Gastroesophageal sphincter (tissue), 4 donors: ENCODE measurements at regions not wholly inside any gene's neighbourhood (a gene's known extent, or its start where the extent isn't known, plus 50 kb on each side); places are given as distances from the start of the nearest gene placed in this dataset.

ENCODE experiments used
- ATAC-seq: fragments of 150-250 bp; one replicate; pipeline ENCODE4 v1.9.1; 2016; ENCODE audit warnings: mild to moderate bottlenecking, moderate library complexity
- H3K27ac ChIP-seq, 4 donors: fragments of 200-600 bp; sonication (generic) in 3 of 4; 1 replicate in 3 of 4; 2 replicates in 1 of 4; pipeline ENCODE4 v1.5.1; 2016 to 2019
- H3K27me3 ChIP-seq: fragments of 200-600 bp; sonication (generic); one replicate; pipeline ENCODE4 v1.5.1; 2019
- H3K36me3 ChIP-seq, 2 donors: fragments of 200-600 bp; sonication (generic); one replicate each; pipeline ENCODE4 v1.5.1; 2019; ENCODE audit warnings: control low read depth in 1 of 2
- H3K4me1 ChIP-seq, 3 donors: fragments of 200-600 bp; sonication (generic); 1 replicate in 2 of 3; 2 replicates in 1 of 3; pipeline ENCODE4 v1.5.1; 2016 to 2019; ENCODE audit warnings: control low read depth in 2 of 3
- H3K4me3 ChIP-seq, 2 donors: fragments of 200-600 bp; sonication (generic); one replicate each; pipeline ENCODE4 v1.5.1; 2019; ENCODE audit warnings: mild to moderate bottlenecking in 1 of 2, moderate library complexity in 1 of 2
- H3K9me3 ChIP-seq, 3 donors: fragments of 200-600 bp; sonication (generic); one replicate each; pipeline ENCODE4 v1.5.1; 2017 to 2019; ENCODE audit warnings: control low read depth in 2 of 3
- EP300 ChIP-seq: sonication (generic); formaldehyde crosslinking; IDR thresholded peaks from one replicate; pipeline ENCODE4 v1.6.1; 2017; ENCODE audit warnings: antibody characterized with exemption, mild to moderate bottlenecking
- POLR2A ChIP-seq, 2 donors: fragments of 450-650 bp; IDR thresholded peaks; one replicate each; pipeline ENCODE4 v1.6.1; 2017; ENCODE audit warnings: antibody characterized with exemption in 2 of 2, mild to moderate bottlenecking in 2 of 2, moderate library complexity in 1 of 2
- POLR2AphosphoS5 ChIP-seq: sonication (generic); formaldehyde crosslinking; IDR thresholded peaks from one replicate; pipeline ENCODE4 v1.6.1; 2017; ENCODE audit warnings: antibody characterized with exemption
- WGBS, 2 donors: methylation state at CpG; one replicate each; pipeline ENCODE4 v1.1.5; 2018; ENCODE audit warnings: low coverage in 1 of 2; 5-methylcytosine and 5-hydroxymethylcytosine counted together
- TF ChIP-seq, protein P1 (sequence below), 4 experiments: fragments of 200-600 bp in 2 of 4; fragments of 450-650 bp in 2 of 4; sonication (generic) in 1 of 4; IDR thresholded peaks; one replicate each; pipeline ENCODE4 v1.5.1; 2017 to 2019; ENCODE audit warnings: antibody characterized with exemption in 4 of 4, mild to moderate bottlenecking in 2 of 4, moderate library complexity in 2 of 4

DNA sequence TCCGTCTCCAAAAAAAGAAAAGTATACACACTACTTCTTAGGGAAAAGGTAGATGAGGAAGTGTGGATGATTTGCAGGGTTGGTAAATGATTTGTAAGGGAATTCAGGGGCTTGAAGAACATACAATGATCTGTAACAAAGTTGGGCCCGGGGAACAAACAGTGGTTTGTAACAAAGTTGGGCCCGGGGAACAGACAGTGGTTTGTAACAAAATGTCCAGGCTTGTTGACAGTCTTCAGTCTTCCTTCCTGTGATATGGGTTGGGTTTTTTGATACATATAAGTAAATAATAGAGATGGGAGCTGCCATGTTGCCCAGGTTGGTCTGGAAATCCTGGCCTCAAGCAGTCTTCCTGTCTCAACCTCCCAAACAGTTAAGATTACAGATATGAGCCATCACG lies 83.3 kb upstream of the UXS1 start:
- H3K27me3 ChIP-seq: peaks cover 4% of the 10 kb centered on the region
- H3K27ac ChIP-seq: no peak overlapping the region
- H3K36me3 ChIP-seq: no peaks in the 10 kb centered on the region
- WGBS, 2 donors: 94 to 100% methylated on average over 1 to 4 of the region's 4 CpGs
- ATAC-seq: no peak
- no peak overlapping the region for H3K4me3 ChIP-seq
- no peaks in the 10 kb centered on the region for H3K4me1 ChIP-seq
- TF ChIP-seq EP300 (no peak), POLR2AphosphoS5 (no peak)
- no peaks in the 10 kb centered on the region for H3K9me3 ChIP-seq

DNA sequence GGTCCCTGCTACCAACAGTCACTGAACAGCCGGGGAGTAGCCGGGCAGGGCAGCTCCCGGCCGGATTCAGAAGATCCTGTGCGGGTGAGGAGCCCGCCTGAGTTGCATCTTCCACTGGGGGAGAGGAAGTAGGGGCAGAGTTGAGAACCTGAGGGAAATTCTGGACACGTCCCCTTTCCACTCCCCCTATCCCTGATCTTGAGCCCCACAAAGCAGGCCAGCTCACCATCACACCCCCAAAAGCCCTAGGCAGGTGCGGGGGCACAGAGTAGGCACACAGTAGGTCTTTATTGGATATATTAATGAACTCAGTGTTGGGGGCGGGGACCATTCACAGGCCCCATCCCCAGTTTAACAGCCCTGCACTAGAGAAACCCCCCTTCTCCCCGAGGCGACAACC lies 81.9 kb upstream of the UXS1 start:
- H3K27me3 ChIP-seq: no peaks in the 10 kb centered on the region
- WGBS, 2 donors: 100% methylated on average over 2 of the region's 11 CpGs; no CpG with 5 or more reads in 1 of the 2 donors
- TF ChIP-seq POLR2AphosphoS5: no peak
- H3K4me1 ChIP-seq: no peaks in the 10 kb centered on the region
- H3K4me3 ChIP-seq: no peak overlapping the region
- H3K36me3 ChIP-seq: no peaks in the 10 kb centered on the region
- no peak overlapping the region for H3K27ac ChIP-seq
- no peaks in the 10 kb centered on the region for H3K9me3 ChIP-seq
- no peak for ATAC-seq

DNA sequence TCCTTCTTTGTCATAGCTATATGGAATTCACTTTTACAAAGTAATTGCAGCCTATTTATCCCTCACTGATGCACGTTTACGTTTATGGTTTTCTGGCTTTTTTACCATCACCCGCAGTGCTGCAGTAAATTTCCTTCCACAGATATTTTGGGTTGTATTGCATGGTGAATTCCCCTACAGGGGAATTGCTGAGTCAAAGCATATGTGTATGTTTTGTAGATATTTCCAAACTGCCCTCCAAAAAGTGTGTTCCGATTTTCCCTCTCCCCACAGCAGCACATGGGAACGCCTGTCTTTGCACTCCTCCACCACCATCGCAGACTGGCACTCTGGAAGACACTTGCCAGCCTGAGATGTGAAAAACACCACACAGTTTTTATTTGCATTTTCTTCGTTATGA lies 80.6 kb upstream of the UXS1 start:
- WGBS, 2 donors: 75 to 80% methylated on average over 3 to 7 of the region's 7 CpGs

DNA sequence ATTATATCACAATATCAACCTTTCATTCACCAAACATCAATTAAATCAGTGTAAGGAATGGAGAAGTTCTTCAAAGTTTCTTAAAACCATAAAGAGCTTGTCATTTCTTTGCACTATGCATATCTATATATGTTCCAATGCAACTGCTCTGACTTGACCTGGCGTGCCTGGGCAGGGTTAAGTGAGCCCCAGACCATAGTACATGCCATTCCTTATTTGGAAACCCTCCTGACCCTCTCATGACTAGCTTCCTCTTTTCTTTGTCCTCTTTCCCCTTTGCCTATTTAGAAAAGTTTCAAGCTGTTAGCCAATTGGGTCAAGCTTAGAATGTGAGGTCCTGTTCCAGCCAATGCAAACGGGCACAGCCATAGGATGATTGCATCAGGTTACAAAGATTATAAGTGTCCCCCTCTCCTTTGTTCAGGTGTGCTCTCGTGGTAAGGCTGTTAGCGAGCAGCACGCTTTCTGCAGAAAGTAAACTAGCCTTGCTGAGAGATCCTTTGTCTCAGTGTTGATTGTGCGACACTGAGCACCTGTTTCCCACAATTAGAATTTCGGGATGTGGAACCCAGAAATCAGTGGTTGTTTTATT lies 78.2 kb upstream of the UXS1 start:
- 51 to 91% methylated on average over 2 to 7 of the region's 7 CpGs for WGBS, 2 donors
- no peak overlapping the region for H3K27ac ChIP-seq
- TF ChIP-seq, protein P1, sequence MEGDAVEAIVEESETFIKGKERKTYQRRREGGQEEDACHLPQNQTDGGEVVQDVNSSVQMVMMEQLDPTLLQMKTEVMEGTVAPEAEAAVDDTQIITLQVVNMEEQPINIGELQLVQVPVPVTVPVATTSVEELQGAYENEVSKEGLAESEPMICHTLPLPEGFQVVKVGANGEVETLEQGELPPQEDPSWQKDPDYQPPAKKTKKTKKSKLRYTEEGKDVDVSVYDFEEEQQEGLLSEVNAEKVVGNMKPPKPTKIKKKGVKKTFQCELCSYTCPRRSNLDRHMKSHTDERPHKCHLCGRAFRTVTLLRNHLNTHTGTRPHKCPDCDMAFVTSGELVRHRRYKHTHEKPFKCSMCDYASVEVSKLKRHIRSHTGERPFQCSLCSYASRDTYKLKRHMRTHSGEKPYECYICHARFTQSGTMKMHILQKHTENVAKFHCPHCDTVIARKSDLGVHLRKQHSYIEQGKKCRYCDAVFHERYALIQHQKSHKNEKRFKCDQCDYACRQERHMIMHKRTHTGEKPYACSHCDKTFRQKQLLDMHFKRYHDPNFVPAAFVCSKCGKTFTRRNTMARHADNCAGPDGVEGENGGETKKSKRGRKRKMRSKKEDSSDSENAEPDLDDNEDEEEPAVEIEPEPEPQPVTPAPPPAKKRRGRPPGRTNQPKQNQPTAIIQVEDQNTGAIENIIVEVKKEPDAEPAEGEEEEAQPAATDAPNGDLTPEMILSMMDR (IDR thresholded peaks at IDR 0.05): no peak
- TF ChIP-seq EP300 (no peak), POLR2A (IDR thresholded peaks at IDR 0.05) (no peak), POLR2AphosphoS5 (no peak)
- no peaks in the 10 kb centered on the region for H3K27me3 ChIP-seq
- ATAC-seq: no peak
- no peaks in the 10 kb centered on the region for H3K9me3 ChIP-seq
- H3K36me3 ChIP-seq: no peaks in the 10 kb centered on the region
- H3K4me3 ChIP-seq: no peak overlapping the region
- peaks cover 0 to 15% (median 0%) of the 10 kb centered on the region in 3 donors for H3K4me1 ChIP-seq

More for the DNA sequence above, 80.6 kb upstream of the UXS1 start:
- no peaks in the 10 kb centered on the region for H3K9me3 ChIP-seq
- no peak overlapping the region for H3K4me3 ChIP-seq
- no peaks in the 10 kb centered on the region for H3K27me3 ChIP-seq
- H3K4me1 ChIP-seq: peaks cover 0 to 13% (median 0%) of the 10 kb centered on the region in 3 donors
- no peaks in the 10 kb centered on the region for H3K36me3 ChIP-seq
- ATAC-seq: no peak
- H3K27ac ChIP-seq: no peak overlapping the region
- TF ChIP-seq POLR2A (IDR thresholded peaks at IDR 0.05) (no peak), POLR2AphosphoS5 (no peak), EP300 (no peak)
- TF ChIP-seq, protein P1 (IDR thresholded peaks at IDR 0.05): no peak

DNA sequence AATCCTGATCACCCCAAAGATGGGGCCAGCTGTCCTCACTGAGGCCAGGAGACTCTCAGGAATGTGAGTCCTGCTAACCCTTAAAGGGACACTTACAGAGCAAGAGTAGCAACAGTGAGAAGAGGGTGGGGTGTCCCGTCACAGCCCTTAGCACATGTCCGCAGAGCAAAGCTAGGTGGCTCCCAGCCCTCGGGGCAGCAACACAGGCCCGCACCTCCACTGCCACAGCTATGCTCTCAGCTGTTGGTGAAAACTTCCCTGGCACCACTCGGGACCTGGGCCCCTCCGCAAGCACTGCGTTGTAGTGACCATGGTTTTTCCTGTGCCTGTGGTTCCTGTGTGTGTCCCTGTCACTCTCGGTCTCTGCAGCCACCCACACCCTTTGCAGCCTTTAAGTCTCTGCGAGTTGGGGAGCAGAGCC lies 76.4 kb upstream of the UXS1 start:
- Histone ChIP-seq H3K27ac (no peak overlapping the region), H3K36me3 (no peaks in the 10 kb centered on the region), H3K4me3 (peak overlapping the region in 1 of 2 donors; percentile 57), H3K27me3 (no peaks in the 10 kb centered on the region), H3K4me1 (peaks cover 0 to 15% (median 0%) of the 10 kb centered on the region in 3 donors), H3K9me3 (no peaks in the 10 kb centered on the region)
- TF ChIP-seq POLR2A (IDR thresholded peaks at IDR 0.05) (no peak), EP300 (no peak), POLR2AphosphoS5 (no peak)
- TF ChIP-seq, protein P1 (IDR thresholded peaks at IDR 0.05): no peak
- 64 to 80% methylated on average over 1 to 3 of the region's 9 CpGs for WGBS, 2 donors
- ATAC-seq: no peak

DNA sequence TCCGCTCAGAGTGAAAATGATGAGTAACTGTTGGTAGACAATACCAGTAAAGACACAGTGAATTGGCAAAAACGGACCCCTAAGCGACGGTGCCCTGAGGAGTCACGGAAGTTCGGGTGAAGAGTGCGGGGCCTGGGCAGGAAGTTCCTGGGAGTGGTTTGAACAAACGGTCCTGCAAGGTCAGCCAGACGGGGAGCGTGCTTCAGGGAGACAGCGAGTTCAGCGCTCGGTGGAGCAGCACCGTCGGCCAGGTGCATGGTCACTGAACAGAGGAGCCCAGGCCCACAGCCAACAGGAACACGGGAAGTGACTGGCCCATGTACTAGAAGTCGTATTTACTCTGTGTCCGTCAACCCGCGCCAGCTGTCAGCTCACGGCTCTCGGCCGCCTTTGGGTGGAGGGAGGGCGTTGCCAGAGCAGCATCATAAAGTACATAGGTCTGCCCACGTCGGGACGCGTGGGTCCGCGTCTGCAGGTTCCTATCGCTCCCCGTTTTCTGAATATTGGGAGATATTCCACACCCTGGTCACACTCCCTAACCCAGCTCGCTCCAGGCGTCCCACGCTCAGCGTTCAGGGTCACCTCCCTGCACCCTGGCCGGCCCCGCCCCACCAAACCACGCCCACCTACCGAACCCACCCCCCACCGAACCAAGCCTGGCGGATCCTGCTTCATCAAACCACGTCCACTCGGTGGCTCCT lies 75.6 kb upstream of the UXS1 start:
- Histone ChIP-seq H3K27me3 (no peaks in the 10 kb centered on the region), H3K4me1 (peaks cover 0 to 15% (median 0%) of the 10 kb centered on the region in 3 donors), H3K4me3 (peak overlapping the region in 1 of 2 donors; percentile 57), H3K9me3 (no peaks in the 10 kb centered on the region), H3K27ac (no peak overlapping the region), H3K36me3 (no peaks in the 10 kb centered on the region)
- 32 to 45% methylated on average over 5 to 13 of the region's 44 CpGs for WGBS, 2 donors
- ATAC-seq: peak; percentile 51
- TF ChIP-seq POLR2A (IDR thresholded peaks at IDR 0.05): no peak
- TF ChIP-seq, protein P1 (IDR thresholded peaks at IDR 0.05): no peak
- TF ChIP-seq POLR2AphosphoS5: no peak
- TF ChIP-seq EP300: no peak
